Astrocyte of the spinal cord (primary cell): ENCODE measurements at regions not wholly inside any gene's neighbourhood (a gene's known extent, or its start where the extent isn't known, plus 50 kb on each side); places are given as distances from the start of the nearest gene placed in this dataset.

Source experiments
- DNase-seq: peaks from one replicate; pipeline ENCODE4 v3.0.0; 2011; ENCODE audit warnings: low read depth, low spot score
- H3K4me3 ChIP-seq: 2 replicates; pipeline ENCODE4 v1.5.1; 2011; ENCODE audit warnings: low read depth, mild to moderate bottlenecking, low read length, moderate library complexity
- CTCF ChIP-seq: IDR thresholded peaks from 2 replicates; pipeline ENCODE4 v1.5.1; 2012; ENCODE audit warnings: low read depth, mild to moderate bottlenecking, low read length, inconsistent platforms
- in situ Hi-C: cut with HindIII; loops from 2 replicates; pipeline ENCODE4 v1.10.0; 2017; ENCODE audit warnings: low sequenced_read_pairs

GRCh38 chr20:57047281-57048026 is 219.0 kb downstream of the BMP7 start:
- in situ Hi-C loops: no loop called here
- H3K4me3 ChIP-seq: no peak overlapping the region
- TF ChIP-seq CTCF: no peak
- DNase-seq: no peak

GRCh38 chr20:57048027-57048869 is 218.2 kb downstream of the BMP7 start:
- no peak overlapping the region for H3K4me3 ChIP-seq
- peak; percentile 12 for DNase-seq
- in situ Hi-C loops: no loop called here
- peak; percentile 69 for TF ChIP-seq CTCF

- no peak for DNase-seq
- in situ Hi-C loops: no loop called here
- TF ChIP-seq CTCF: no peak
- H3K4me3 ChIP-seq: no peak overlapping the region
Observed at GRCh38 chr20:57049296-57049695, 217.1 kb downstream of the BMP7 start.

GRCh38 chr20:57051096-57051495 is 215.3 kb downstream of the BMP7 start:
- DNase-seq: no peak
- no peak for TF ChIP-seq CTCF
- no peak overlapping the region for H3K4me3 ChIP-seq
- in situ Hi-C loops: no loop called here

GRCh38 chr20:57053067-57053466 is 213.4 kb downstream of the BMP7 start:
- no peak for DNase-seq
- no peak for TF ChIP-seq CTCF
- in situ Hi-C loops: no loop called here
- H3K4me3 ChIP-seq: no peak overlapping the region

GRCh38 chr20:57053793-57054552 is 212.5 kb downstream of the BMP7 start:
- TF ChIP-seq CTCF: no peak
- in situ Hi-C loops: no loop called here
- H3K4me3 ChIP-seq: no peak overlapping the region

More at GRCh38 chr20:57053793-57054552, 212.5 kb downstream of the BMP7 start:
- DNase-seq: no peak
